Adipose tissue (tissue), 3 donors: ENCODE measurements at regions not wholly inside any gene's neighbourhood (a gene's known extent, or its start where the extent isn't known, plus 50 kb on each side); places are given as distances from the start of the nearest gene placed in this dataset.
"Not testable (repeated sequence)": the region's sequence is repeated elsewhere in the genome, so short reads cannot be mapped to it uniquely, and the experiment has no call there.

Source experiments
- H3K27ac ChIP-seq: one replicate; pipeline ENCODE4 v1.5.1; 2013; ENCODE audit warnings: low read depth, low read length
- WGBS, 3 donors: extraction: QIAGEN DNeasy Blood & Tissue Kit; methylation state at CpG; one replicate each; pipeline ENCODE4 v1.1.7; 2013; 5-methylcytosine and 5-hydroxymethylcytosine counted together
- donor health status: healthy with polysubstance abuse.
- donor health status: Bipolar disorder and iron deficiency.
- donor health status: healthy.

- WGBS, 3 donors = 71 to 88% (median 87%) methylated on average over 1 of the region's 1 CpG
- not testable (repeated sequence) for H3K27ac ChIP-seq
Observed at GRCh38 chr1:229021034-229021433, 249.9 kb upstream of the RAB4A start.

- H3K27ac ChIP-seq = no peak overlapping the region
- WGBS, 3 donors = 71 to 82% (median 82%) methylated on average over 8 of the region's 8 CpGs
Observed at GRCh38 chr1:229022595-229023333, 248.1 kb upstream of the RAB4A start.

GRCh38 chr1:229023651-229024300 is 247.1 kb upstream of the RAB4A start:
- 63 to 74% (median 63%) methylated on average over 11 of the region's 11 CpGs for whole genome bisulfite sequencing, 3 donors
- no peak overlapping the region for H3K27ac ChIP-seq

- 77 to 90% (median 77%) methylated on average over 13 of the region's 13 CpGs for WGBS, 3 donors
- no peak overlapping the region for H3K27ac ChIP-seq
Observed at GRCh38 chr1:229024528-229025130, 246.3 kb upstream of the RAB4A start.

- WGBS, 3 donors = 72 to 87% (median 72%) methylated on average over 2 of the region's 2 CpGs
- no peak overlapping the region for H3K27ac ChIP-seq
Observed at GRCh38 chr1:229025576-229025975, 245.3 kb upstream of the RAB4A start.

- WGBS, 3 donors = 56 to 79% (median 70%) methylated on average over 5 of the region's 5 CpGs
- peak overlapping the region; percentile 21 for H3K27ac ChIP-seq
Observed at GRCh38 chr1:229027158-229027557, 243.8 kb upstream of the RAB4A start.

GRCh38 chr1:229027622-229028182 is 243.2 kb upstream of the RAB4A start:
- WGBS, 3 donors = 10 to 53% (median 11%) methylated on average over 8 of the region's 8 CpGs
- H3K27ac ChIP-seq = no peak overlapping the region

- WGBS, 3 donors = 70 to 91% (median 81%) methylated on average over 11 of the region's 11 CpGs
- H3K27ac ChIP-seq = no peak overlapping the region
Observed at GRCh38 chr1:229028544-229028943, 242.4 kb upstream of the RAB4A start.

- no peak overlapping the region for H3K27ac ChIP-seq
- WGBS, 3 donors = 86 to 97% (median 88%) methylated on average over 10 of the region's 10 CpGs
Observed at GRCh38 chr1:229028987-229029878, 241.7 kb upstream of the RAB4A start.

GRCh38 chr1:229029879-229030235 is 241.1 kb upstream of the RAB4A start:
- H3K27ac ChIP-seq = no peak overlapping the region
- WGBS, 3 donors = 70 to 79% (median 72%) methylated on average over 1 of the region's 1 CpG

GRCh38 chr1:229030630-229031029 is 240.3 kb upstream of the RAB4A start:
- no peak overlapping the region for H3K27ac ChIP-seq
- 55 to 82% (median 76%) methylated on average over 3 of the region's 3 CpGs for WGBS, 3 donors

- no peak overlapping the region for H3K27ac ChIP-seq
- 48 to 76% (median 55%) methylated on average over 10 of the region's 10 CpGs for WGBS, 3 donors
Observed at GRCh38 chr1:229031061-229031460, 239.8 kb upstream of the RAB4A start.

GRCh38 chr1:229031481-229032341 is 239.2 kb upstream of the RAB4A start:
- no peak overlapping the region for H3K27ac ChIP-seq
- 78 to 83% (median 78%) methylated on average over 12 of the region's 12 CpGs for WGBS, 3 donors

GRCh38 chr1:229032375-229032774 is 238.5 kb upstream of the RAB4A start:
- 65 to 77% (median 76%) methylated on average over 1 of the region's 1 CpG for WGBS, 3 donors
- H3K27ac ChIP-seq = no peak overlapping the region

GRCh38 chr1:229033480-229033879 is 237.4 kb upstream of the RAB4A start:
- no peak overlapping the region for H3K27ac ChIP-seq
- 70 to 82% (median 76%) methylated on average over 4 of the region's 4 CpGs for whole genome bisulfite sequencing, 3 donors

GRCh38 chr1:229034342-229034741 is 236.6 kb upstream of the RAB4A start:
- 52 to 83% (median 80%) methylated on average over 3 of the region's 3 CpGs for WGBS, 3 donors
- H3K27ac ChIP-seq = no peak overlapping the region

- WGBS, 3 donors = 71 to 92% (median 74%) methylated on average over 6 of the region's 6 CpGs
- H3K27ac ChIP-seq = no peak overlapping the region
Observed at GRCh38 chr1:229035054-229035747, 235.7 kb upstream of the RAB4A start.
